ENCODE measurements at regions not wholly inside any gene's neighbourhood (a gene's known extent, or its start where the extent isn't known, plus 50 kb on each side); places are given as distances from the start of the nearest gene placed in this dataset.

- Histone ChIP-seq H3K4me1 (ENCODE audit: control insufficient read depth, insufficient read depth, low read length) (no peaks in the 10 kb centered on the region), H4K20me1 (ENCODE audit: insufficient read depth, low read length) (no peaks in the 10 kb centered on the region), H3K27ac (ENCODE audit: insufficient read depth, low read length) (no peak overlapping the region), H3K36me3 (ENCODE audit: control insufficient read depth, insufficient read depth, low read length) (no peaks in the 10 kb centered on the region), H3K27me3 (ENCODE audit: control insufficient read depth, insufficient read depth, low read length) (no peaks in the 10 kb centered on the region), H3K56ac (ENCODE audit: extremely low read depth, insufficient read depth, low read length) (no peak overlapping the region), H2BK120ac (ENCODE audit: low read depth, low read length) (no peak overlapping the region), H4K8ac (ENCODE audit: low read depth in 2 of 2, low read length in 2 of 2) (no peak overlapping the region), H2AK9ac (replicated peaks; ENCODE audit: low read depth, low read length, poor library complexity) (no peak overlapping the region), H2BK15ac (ENCODE audit: low read depth, low read length) (no peak overlapping the region), H3K79me1 (ENCODE audit: low read depth in 1 of 2, low read length in 2 of 2) (no peaks in the 10 kb centered on the region), H3K4me2 (ENCODE audit: low read depth, low read length) (no peak overlapping the region), H4K91ac (ENCODE audit: insufficient read depth, low read depth, low read length) (no peak overlapping the region), H4K5ac (ENCODE audit: low read depth, low read length) (no peak overlapping the region), H3K23ac (ENCODE audit: low read depth, low read length) (no peak overlapping the region), H3K9ac (ENCODE audit: low read depth, low read length) (no peak overlapping the region), H2AFZ (replicated peaks; ENCODE audit: low read length, poor library complexity) (no peak overlapping the region), H2BK5ac (ENCODE audit: low read depth, low read length, poor library complexity, severe bottlenecking) (no peak overlapping the region), H3K14ac (replicated peaks; ENCODE audit: low read depth, low read length) (no peak overlapping the region), H3K18ac (ENCODE audit: low read depth, low read length) (no peak overlapping the region), H3K4me3 (ENCODE audit: insufficient read depth, low read depth, low read length) (no peak overlapping the region), H2AK5ac (ENCODE audit: low read depth, low read length) (no peak overlapping the region), H3K9me3 (ENCODE audit: control insufficient read depth, insufficient read depth, low read length) (peaks cover 28% of the 10 kb centered on the region), H3K9me1 (ENCODE audit: insufficient read depth, low read length) (no peaks in the 10 kb centered on the region), H2BK20ac (ENCODE audit: low read depth, low read length) (no peak overlapping the region), H3K4ac (ENCODE audit: low read depth, low read length) (no peak overlapping the region)
- DNase-seq (no peak), ATAC-seq (ENCODE audit: low read depth) (no peak)
- TF ChIP-seq RAD21 (IDR thresholded peaks at IDR 0.05; ENCODE audit: low read length): no peak
- peak; percentile 81 for TF ChIP-seq NFE2L2 (IDR thresholded peaks at IDR 0.05; ENCODE audit: low read depth, low read length)
- TF ChIP-seq MAFK (IDR thresholded peaks at IDR 0.05; ENCODE audit: low read depth, low read length): peak; percentile 96
- dilution Hi-C loops (cut with HindIII; ENCODE audit: low sequenced_read_pairs, unreplicated experiment): no loop called here
- ChIA-PET CTCF (no interaction called here), POLR2A (ENCODE audit: unreplicated experiment) (no interaction called here)
- no TSS peak for BruUV-seq (replicated peaks)
- WGBS, 2 experiments (ENCODE audit: extremely low coverage in 2 of 2, insufficient read length in 1 of 2): no CpG with 5 or more reads among the region's 2 CpGs
- in situ Hi-C loops (cut with MboI; ENCODE audit: low sequenced_read_pairs): no loop called here
- intact Hi-C loops (cut with micrococcal nuclease): no loop called here
Measured at GRCh38 chr14:97705107-97705506, 907.9 kb downstream of the VRK1 start.

Data from IMR-90 (cell line).